Esophagus mucosa (tissue), 1 donor: ENCODE measurements at regions not wholly inside any gene's neighbourhood (a gene's known extent, or its start where the extent isn't known, plus 50 kb on each side); places are given as distances from the start of the nearest gene placed in this dataset.
"Not testable (repeated sequence)": the region's sequence is repeated elsewhere in the genome, so short reads cannot be mapped to it uniquely, and the experiment has no call there.

Experiments
- ATAC-seq: fragments of 200-7000 bp; cut with Tn5 transposase; one replicate; pipeline ENCODE4 v1.9.1; 2020
- donor health status: DM: yes; HTN: yes; CAD: no.

DNA sequence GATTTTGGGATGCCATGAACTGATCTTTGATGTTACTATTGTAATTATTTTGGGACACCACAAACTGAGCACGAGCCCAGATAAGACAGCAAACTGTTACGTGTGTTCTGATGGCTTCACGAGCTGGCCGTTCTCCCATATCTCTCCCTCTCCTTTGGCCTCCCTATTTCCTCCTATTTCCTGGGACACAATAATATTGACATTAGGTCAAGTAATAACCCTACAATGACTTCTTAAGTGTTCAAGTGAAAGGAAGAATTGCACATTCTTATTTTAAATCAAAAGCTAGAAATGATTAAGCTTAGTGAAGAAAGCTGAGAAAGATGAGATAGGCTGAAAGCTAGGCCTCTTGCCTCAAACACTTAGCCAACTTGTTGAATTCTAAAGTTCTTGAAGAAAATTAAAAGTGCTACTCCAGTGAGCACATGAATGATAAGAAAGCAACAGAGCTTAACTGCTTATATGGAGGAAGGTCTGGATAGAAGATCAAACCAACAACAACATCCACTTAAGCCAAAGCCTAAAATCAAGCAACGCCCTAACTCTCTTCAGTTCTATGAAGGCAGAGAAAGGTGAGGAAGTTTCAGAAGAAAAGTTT is 247.1 kb downstream of the LRRC70 start:
- no peak for ATAC-seq

GRCh38 chr5:62824936-62825335 is 246.3 kb downstream of the LRRC70 start:
- no peak for ATAC-seq

DNA sequence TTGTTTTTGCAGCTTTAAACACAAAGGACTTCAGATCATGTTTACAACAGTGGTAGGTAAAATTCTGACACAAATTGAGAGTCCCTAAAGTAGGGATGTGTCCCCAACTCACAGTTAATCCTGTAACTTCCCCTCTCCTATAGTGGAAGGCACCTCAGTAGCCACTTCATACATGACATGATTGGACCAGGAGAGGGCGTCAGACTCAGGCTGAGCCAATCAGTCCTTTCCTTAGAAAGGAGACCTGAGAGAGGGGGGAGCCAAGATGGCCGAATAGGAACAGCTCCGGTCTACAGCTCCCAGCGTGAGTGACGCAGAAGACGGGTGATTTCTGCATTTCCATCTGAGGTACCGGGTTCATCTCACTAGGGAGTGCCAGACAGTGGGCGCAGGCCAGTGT is 238.4 kb downstream of the LRRC70 start:
- not testable (repeated sequence) for ATAC-seq

- ATAC-seq, result no peak
Observed at GRCh38 chr5:62814991-62815390, 236.4 kb downstream of the LRRC70 start.

GRCh38 chr5:62812621-62813255 is 234.1 kb downstream of the LRRC70 start:
- no peak for ATAC-seq

GRCh38 chr5:62804819-62805218 is 226.2 kb downstream of the LRRC70 start:
- ATAC-seq, result not testable (repeated sequence)

DNA sequence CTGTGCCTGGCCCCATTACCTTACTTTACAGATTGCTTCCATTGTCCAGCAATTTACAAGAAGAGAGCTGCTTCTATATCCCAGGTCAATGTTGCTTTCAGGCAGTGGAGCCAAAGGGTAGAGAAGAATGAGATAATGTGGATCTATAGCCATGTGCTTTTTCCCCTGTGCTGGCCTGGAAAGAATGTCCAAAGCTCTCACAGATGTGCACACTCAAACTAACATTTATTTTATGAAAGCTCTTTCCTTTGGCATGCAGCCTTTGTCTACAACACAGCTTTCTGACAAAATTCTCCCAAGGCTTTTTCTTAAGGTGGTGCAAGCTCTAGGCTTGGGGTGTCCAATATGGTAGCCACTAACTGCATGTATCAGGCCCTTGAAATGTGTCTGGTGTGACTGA is 217.3 kb downstream of the LRRC70 start:
- ATAC-seq, result no peak

DNA sequence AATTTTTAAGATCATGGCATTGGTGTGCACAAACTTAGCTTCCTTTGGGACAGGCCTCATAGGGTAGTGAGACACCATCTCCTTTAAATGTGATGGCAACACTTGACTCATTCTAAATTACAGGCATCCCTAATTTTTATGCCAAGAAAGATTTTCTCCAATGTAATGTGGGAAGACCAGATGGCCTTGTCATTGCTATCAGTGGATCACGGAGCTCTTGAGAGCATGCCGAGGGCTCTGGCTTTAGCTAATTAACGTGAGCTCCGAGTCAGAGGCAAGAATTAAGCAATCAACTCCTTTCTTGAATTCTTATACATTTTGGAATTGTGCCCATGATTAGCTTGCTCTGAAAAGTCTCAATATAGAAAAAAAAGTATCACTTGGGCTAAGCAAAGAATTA is 215.8 kb downstream of the LRRC70 start:
- no peak for ATAC-seq

DNA sequence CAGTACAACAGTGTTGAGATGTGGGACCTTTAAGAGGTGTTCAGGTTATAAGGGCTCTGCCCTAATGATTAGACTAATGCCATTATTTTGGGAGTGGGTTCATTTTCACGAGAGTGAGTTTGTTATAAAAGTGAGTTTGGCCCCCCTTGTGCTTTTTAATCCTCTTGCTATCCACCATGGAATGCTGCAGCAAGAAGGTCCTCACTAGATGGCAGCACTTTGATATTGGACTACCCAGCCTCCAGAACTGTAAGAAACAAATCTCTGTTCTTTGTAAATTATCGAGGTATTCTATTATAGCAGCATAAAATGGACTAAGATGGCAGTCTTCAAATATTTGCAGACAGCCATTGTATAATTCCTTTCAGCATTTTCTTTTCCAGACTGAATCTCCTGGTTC is 212.4 kb downstream of the LRRC70 start:
- ATAC-seq, result no peak

DNA sequence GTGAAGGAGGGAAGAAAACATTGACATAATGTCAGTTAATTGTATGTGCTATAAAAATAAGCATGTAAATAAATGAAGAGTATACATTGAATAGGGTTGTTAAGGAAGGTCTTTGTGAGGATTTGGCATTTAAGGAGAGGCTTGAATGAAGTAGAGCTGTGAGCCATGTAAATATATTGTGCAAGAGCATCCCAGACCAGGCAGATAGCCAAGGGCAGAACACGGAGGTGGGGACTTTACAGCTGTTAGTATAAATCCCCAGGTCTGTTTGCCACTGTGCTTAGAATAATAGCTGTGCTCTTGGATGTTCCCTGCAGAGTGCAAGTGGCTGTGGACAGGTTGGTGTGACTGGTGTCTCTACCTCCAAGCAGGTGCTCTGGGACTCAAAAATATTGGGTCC is 211.7 kb downstream of the LRRC70 start:
- peak; percentile 31 for ATAC-seq

DNA sequence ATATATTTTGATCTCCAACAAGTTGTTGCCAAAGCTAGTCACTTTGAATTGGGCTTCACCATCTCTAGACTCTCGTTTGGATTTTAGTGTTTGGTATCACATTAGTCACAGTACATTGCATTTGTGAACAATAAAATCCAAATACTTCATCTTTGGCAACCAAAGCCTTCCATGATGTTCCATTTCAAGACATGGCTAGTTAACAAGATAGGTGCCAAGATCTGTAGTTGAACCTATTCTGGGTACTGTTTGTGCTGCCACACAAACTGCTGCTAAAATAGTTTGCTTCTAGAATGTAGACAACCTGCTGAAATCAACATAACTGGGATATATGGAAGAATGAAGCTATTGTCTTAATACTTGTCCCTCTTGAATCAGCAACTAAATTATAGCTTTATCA is 207.5 kb downstream of the LRRC70 start:
- no peak for ATAC-seq

DNA sequence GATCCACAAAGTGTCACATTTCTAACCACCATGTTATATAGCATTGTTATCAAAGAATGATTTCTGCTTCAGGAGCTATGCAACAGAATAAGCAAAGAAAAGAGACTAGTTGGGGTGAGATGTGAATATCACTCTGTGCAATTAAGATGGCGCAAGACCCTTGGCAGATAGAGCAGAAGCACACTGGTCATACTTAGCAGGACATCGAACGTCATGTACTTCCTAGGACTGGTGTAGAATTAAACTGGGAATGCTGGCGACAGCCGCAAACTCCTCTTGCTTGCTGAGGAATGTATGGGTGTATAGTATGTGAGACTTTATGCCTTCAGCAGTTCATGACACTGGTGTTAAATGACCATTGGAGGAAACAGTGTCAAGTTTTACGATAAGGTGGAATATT is 207.0 kb downstream of the LRRC70 start:
- ATAC-seq, result no peak

GRCh38 chr5:62783374-62784057 is 204.9 kb downstream of the LRRC70 start:
- no peak for ATAC-seq

- ATAC-seq, result no peak
Observed at GRCh38 chr5:62780888-62781287, 202.3 kb downstream of the LRRC70 start.

- ATAC-seq, result no peak
Observed at GRCh38 chr5:62780230-62780629, 201.6 kb downstream of the LRRC70 start.

GRCh38 chr5:62779010-62779422 is 200.4 kb downstream of the LRRC70 start:
- ATAC-seq, result no peak

GRCh38 chr5:62778316-62779009 is 199.8 kb downstream of the LRRC70 start:
- ATAC-seq, result no peak

DNA sequence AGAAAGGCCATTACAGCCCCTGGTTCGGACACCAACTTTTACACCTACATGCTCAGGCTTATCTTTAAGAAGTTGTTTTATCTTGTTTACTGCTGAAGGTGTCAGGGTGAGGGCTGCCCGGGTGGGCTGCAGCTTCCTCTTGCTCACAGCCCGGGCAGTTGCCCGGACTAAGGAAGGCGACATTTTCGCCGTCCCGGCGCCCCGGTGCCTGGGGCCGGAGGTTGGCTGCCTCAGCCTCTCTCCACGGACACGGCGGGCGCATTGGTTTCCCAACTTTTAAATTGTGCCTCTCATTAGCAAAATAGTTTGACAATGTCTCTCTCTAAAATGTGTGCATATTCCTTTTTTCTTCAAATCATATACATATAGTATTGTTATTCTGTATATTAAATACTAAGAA is 198.5 kb downstream of the LRRC70 start:
- ATAC-seq, result not testable (repeated sequence)

DNA sequence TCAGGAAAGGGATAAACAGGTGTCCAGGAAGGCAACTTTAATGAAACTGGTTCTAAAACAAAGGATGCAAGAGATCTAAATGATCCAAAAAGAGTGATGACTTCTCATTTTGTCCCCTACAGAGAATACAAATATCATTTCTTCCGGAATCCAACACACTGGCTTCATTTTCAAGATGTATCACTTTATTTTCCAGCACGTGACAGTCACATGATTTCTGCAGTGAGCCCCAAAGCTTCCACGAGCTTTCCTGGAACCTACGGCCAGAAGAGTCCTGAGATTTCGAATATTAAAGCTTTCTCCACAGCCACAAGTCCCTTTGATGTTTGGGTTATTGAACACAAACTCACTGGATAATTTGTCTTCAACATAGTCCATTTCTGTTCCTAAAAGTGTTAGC is 198.0 kb downstream of the LRRC70 start:
- not testable (repeated sequence) for ATAC-seq

DNA sequence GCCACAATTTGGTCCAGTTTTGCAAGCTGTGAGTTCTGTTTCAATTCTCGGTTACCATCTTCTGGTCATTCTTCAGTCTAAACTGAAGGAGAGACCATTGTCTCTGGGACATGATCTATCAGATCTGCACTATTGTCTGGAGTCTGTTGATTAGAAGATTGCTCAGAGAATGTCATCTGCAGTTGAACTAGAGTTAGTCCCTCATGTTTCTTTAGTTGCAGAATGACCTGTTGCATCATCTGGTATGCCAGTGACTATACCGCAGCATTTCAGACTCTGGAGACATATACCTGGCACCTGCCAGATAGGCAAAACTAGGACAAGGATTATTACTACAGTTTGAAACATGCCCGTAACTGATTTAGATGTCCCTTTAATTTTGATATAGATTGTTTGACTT is 194.8 kb downstream of the LRRC70 start:
- ATAC-seq, result no peak

DNA sequence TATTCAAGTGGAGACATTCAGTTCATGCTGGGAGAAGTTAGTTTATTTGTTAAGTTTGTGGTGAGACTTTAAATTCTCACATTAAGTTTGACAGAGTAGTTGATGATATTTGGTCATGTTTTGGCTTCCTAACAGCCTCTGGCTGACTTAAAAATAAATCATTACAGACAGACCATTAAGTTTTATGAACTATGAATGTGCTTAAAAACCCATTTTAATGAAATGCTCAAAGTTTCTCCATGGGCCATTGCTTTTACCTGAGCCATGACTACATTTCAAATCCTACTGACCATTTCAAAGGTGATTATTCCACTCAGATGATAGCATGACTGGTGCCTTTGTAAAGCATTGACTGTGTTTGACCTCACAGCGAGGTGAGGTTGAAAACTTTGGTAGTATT is 192.7 kb downstream of the LRRC70 start:
- no peak for ATAC-seq

DNA sequence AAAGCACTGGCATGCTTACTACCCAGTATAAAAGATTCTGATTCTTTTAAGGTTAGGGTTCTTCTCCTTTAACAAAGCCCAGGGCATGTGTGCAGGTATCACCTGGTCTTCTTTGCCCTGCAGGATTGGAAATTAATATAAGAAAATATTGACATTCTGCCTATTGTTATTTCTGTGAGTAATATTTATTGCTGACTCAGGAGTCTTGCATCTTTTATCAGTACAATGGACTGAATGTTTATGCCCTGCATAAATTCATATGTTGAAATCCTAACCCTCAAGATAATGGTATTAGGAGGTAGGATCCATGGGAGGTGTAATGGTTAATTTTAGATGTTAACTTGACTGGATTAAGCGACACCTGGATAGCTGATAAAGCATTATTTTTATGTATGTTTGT is 189.0 kb downstream of the LRRC70 start:
- ATAC-seq, result no peak

DNA sequence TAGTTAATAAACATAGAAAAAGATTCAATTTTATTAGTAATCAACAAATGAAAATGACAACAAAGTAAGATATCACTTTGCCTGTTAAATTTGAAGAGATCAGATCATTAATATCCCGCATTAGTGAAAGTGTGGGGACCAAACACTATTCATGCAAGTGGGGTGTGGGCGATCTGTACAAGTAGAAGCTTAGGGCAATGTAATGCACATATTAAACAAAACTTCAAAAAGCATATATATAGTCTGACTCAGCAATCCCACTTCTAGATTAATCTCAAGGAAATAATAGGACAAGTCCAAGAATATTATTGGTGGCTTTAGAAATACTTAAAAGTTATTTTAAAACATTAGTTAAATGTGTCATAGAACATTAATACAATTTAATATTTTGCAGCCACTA is 188.5 kb downstream of the LRRC70 start:
- no peak for ATAC-seq

GRCh38 chr5:62762503-62762902 is 183.9 kb downstream of the LRRC70 start:
- no peak for ATAC-seq
